Upper lobe of right lung (tissue), 1 donor: ENCODE measurements at regions not wholly inside any gene's neighbourhood (a gene's known extent, or its start where the extent isn't known, plus 50 kb on each side); places are given as distances from the start of the nearest gene placed in this dataset.

ENCODE experiments used
- ATAC-seq: fragments of 200-7000 bp; cut with Tn5 transposase; one replicate; pipeline ENCODE4 v1.9.1; 2020; ENCODE audit warnings: mild to moderate bottlenecking, moderate library complexity
- DNase-seq: peaks from one replicate; pipeline ENCODE4 v3.0.0-alpha.2; 2020
- H3K27ac ChIP-seq: fragments of 200-600 bp; one replicate; pipeline ENCODE4 v1.8.0; 2022
- H3K27me3 ChIP-seq: fragments of 200-600 bp; one replicate; pipeline ENCODE4 v1.8.0; 2022; ENCODE audit warnings: mild to moderate bottlenecking
- H3K36me3 ChIP-seq: fragments of 200-600 bp; one replicate; pipeline ENCODE4 v1.8.0; 2022
- H3K4me1 ChIP-seq: fragments of 200-600 bp; one replicate; pipeline ENCODE4 v1.8.0; 2022
- H3K4me3 ChIP-seq: fragments of 200-600 bp; one replicate; pipeline ENCODE4 v1.8.0; 2022; ENCODE audit warnings: mild to moderate bottlenecking
- H3K9me3 ChIP-seq: fragments of 200-600 bp; one replicate; pipeline ENCODE4 v1.8.0; 2022
- CTCF ChIP-seq: fragments of 200-600 bp; IDR thresholded peaks from one replicate; pipeline ENCODE4 v1.8.0; 2022; ENCODE audit warnings: antibody characterized with exemption
- intact Hi-C: fragments of 100-400 bp; cut with DNase I; formaldehyde crosslinking; loops from one replicate; pipeline ENCODE4 v1.11.0; 2022
- donor health status: DM: no; HTN: yes; CAD: no; lungs with severe emphysema.

DNA sequence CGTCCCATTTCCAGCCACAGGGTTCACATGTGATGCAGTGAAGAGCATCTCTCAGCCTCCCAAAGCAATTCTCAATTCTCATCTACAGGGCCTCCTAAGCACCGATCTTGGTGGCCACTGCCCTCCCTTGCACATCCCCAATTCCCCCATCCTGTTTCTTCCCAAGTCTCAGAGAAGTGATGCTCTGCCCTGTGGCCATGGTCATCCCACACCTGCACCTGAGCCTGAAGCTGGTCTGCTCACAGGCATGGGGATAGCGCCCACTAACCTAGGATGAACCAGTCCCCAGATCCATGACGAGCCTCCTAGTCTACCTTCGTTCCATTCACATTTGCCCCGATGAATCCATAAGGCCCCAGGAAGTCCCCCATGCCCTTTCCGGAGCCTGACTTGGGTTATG is 201.5 kb downstream of the UACA start:
- intact Hi-C loops = no loop called here
- no peaks in the 10 kb centered on the region for H3K27me3 ChIP-seq

DNA sequence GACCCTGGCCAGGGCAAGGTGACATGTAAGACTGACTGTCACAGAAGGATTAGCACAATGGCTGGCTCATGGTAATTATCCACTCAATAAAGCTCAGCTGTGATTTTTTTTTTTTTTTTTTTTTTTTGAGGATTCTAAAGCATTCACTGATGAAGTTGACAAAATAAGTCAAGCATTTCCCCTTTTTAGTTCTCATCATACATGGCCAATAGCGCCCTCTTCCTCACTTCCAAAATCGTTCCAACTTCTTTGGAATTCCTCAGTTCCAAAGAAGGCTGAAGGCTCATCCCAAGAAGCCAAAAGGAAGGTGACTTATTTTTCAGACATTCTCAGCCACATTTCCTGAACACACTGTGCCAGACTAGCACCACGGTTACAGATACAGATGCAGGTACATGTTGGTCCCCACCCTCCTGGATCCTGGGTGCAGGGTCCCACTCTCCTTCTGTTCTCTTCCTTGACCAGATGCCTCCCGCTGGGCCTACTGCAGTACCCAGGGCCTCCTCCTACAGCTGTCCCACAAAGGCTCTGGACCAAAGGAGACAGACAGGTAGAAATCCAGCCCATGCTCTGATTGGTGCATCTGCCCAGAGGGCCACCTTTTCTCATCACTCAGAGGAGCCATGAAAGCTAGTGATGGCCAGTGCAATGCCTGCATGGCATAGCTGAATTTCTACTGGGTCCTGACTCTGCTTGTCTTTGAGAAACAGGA is 202.6 kb downstream of the UACA start:
- Histone ChIP-seq H3K27me3 (no peaks in the 10 kb centered on the region), H3K36me3 (no peaks in the 10 kb centered on the region), H3K4me1 (peaks cover 12% of the 10 kb centered on the region), H3K27ac (no peak overlapping the region), H3K9me3 (no peaks in the 10 kb centered on the region), H3K4me3 (no peak overlapping the region)
- DNase-seq (no peak), ATAC-seq (no peak)
- intact Hi-C loops = no loop called here
- no peak for TF ChIP-seq CTCF

More for the DNA sequence above, 201.5 kb downstream of the UACA start:
- Histone ChIP-seq H3K4me3 (no peak overlapping the region), H3K9me3 (no peaks in the 10 kb centered on the region), H3K36me3 (no peaks in the 10 kb centered on the region), H3K27ac (no peak overlapping the region), H3K4me1 (peaks cover 12% of the 10 kb centered on the region)
- DNase-seq (no peak), ATAC-seq (no peak)
- no peak for TF ChIP-seq CTCF

GRCh38 chr15:70559265-70560239 is 203.8 kb downstream of the UACA start:
- DNase-seq (no peak), ATAC-seq (peak; percentile 79)
- H3K27me3 ChIP-seq = no peaks in the 10 kb centered on the region
- peaks cover 12% of the 10 kb centered on the region for H3K4me1 ChIP-seq
- no peaks in the 10 kb centered on the region for H3K36me3 ChIP-seq
- no peaks in the 10 kb centered on the region for H3K9me3 ChIP-seq
- H3K27ac ChIP-seq = no peak overlapping the region
- peak overlapping the region; percentile 14 for H3K4me3 ChIP-seq
- intact Hi-C loops = no loop called here
- TF ChIP-seq CTCF = no peak

GRCh38 chr15:70558406-70559264 is 204.7 kb downstream of the UACA start:
- H3K36me3 ChIP-seq = no peaks in the 10 kb centered on the region
- intact Hi-C loops = no loop called here
- no peak overlapping the region for H3K27ac ChIP-seq
- H3K9me3 ChIP-seq = no peaks in the 10 kb centered on the region
- H3K4me3 ChIP-seq = no peak overlapping the region
- ATAC-seq (peak; percentile 13), DNase-seq (no peak)
- H3K27me3 ChIP-seq = no peaks in the 10 kb centered on the region
- H3K4me1 ChIP-seq = peaks cover 12% of the 10 kb centered on the region
- TF ChIP-seq CTCF = no peak

DNA sequence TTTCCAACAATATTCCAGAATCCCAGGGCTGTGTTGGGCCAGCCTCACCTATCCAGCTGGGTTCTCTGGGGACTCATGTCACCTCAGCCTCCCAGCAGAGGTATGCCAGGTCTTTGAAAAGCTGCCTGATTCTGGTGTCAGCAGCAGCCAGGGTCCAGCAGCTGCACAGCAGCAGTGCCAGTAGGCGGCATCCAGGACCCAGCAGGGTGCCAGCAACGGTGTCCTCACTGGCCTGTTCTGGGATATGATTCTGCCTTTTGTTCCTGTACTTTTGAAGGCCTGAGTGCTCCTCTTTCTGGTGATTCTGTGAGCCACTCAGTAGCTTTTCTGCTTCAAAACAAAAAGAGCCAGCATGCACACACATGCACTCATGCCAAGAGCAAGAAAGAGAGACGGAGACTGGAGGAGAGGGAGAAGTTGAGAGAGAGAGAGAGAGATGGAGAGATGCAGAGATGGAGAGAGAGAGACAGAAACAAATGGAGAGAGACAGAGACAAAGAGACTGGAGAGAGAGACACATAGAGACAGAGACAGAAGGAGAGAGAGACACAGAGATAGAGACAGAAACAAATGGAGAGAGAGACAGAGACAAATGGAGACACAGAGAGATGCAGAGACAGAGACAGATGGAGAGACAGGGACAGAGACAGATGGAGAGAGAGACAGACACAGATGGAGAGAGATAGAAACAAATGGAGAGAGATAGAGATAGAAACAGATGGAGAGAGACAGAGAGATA is 205.7 kb downstream of the UACA start:
- ATAC-seq = no peak
- Histone ChIP-seq H3K4me3 (no peak overlapping the region), H3K9me3 (no peaks in the 10 kb centered on the region), H3K27ac (no peak overlapping the region), H3K36me3 (no peaks in the 10 kb centered on the region), H3K27me3 (no peaks in the 10 kb centered on the region), H3K4me1 (peaks cover 12% of the 10 kb centered on the region)
- intact Hi-C loops = no loop called here
- TF ChIP-seq CTCF = no peak
- no peak for DNase-seq
